HG03097 (cell line): ENCODE measurements at regions not wholly inside any gene's neighbourhood (a gene's known extent, or its start where the extent isn't known, plus 50 kb on each side); places are given as distances from the start of the nearest gene placed in this dataset.
"Not testable (repeated sequence)": the region's sequence is repeated elsewhere in the genome, so short reads cannot be mapped to it uniquely, and the experiment has no call there.

Source experiments
- ATAC-seq: cut with Tn5 transposase; IDR thresholded peaks from one replicate; pipeline ENCODE4 v1.9.1; 2021; ENCODE audit not compliant: unreplicated experiment, low FRiP score

DNA sequence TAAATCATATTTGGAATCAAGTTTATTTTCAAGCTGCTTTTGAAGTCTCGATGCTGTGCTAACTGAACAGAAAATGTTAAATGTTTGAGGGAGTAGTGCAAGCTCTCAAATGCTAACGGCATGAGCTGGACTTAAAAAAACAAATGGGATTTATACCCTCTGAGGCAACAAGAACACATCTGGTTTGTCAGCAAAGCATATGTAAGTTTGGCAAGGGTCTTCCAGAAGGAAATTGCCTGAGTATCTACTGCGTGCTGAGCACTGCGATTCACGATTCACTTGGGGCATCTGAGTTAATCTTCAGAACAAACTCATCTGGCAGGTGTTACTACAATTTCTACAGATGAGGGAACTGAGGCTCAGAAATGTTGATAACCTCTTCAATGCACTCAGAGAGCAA lies 98.4 kb upstream of the C9orf72 start:
- ATAC-seq: no peak

DNA sequence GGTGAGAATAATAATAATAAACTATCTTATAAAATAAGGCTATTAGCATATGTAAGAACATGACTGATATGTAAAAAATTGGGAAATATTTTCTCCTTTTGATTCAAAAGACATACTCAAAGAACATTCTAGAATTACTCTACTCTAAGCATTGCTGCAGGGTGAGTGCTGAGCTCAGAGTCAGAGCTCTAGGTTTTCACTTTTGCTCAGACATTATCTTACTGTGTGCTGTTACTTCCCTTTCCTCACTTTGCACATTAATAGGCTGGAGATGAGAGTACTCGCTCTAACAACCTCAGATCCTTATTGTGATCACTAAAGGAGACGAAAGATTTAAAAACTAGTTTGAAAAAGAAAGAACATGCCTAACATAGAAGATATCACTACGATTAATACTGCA lies 99.4 kb upstream of the C9orf72 start:
- ATAC-seq: no peak

DNA sequence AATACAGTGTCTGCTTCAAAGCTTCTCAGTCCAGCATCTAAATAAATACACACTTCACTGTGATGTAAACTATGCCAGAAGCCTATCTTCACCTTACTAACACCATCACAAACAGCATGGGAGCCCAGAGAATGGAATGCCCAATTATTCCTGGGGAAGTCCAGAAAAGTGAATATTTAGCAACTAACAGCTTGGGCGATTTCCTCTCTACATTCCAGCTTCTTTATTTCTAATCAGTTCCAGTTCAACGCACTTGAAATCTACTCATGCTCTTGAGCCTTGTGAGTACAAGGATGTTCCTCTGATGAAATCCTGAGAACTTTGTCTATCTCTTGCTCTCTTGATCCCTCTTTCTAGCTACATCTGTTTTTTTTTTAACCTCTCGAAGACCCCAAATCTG lies 100.4 kb upstream of the C9orf72 start:
- ATAC-seq: no peak

DNA sequence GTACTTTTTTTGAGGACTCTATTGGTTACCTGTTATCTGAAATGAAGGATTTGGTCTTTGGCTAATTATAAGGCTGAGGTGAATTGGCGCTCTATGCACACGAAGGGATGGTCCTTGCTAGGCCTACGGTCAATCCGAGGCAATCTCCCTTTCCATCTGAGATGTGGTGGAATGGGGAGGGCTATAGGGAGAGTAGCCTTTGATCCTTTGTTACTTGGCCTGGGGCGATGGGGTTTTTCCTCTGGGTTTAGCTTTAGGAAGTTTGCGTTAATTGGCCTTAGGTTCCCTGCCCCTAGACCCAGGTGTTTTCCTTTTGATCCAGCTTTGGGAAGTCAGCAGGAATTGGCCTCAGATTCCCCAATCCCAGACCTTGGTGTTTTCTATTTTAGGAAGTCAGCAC lies 102.1 kb upstream of the C9orf72 start:
- ATAC-seq: no peak

DNA sequence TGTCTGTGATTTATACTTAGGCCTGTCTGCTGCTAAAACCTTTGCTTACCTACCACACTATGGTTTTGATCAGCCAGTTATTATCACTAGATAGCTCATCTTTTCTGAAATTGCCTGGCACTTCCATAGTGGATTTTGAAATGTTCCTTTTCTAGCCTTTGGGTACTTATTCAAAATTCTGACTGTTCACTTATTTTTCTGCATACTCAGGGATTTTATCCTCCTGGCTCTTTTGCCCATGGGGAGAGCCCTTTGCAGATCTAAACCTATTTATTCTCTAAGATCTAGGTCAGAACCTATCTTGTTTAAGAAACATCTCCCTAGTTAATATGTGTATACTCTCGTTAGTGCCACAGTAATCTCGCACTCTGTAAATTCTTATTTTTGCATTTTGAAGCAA lies 103.5 kb upstream of the C9orf72 start:
- no peak for ATAC-seq

DNA sequence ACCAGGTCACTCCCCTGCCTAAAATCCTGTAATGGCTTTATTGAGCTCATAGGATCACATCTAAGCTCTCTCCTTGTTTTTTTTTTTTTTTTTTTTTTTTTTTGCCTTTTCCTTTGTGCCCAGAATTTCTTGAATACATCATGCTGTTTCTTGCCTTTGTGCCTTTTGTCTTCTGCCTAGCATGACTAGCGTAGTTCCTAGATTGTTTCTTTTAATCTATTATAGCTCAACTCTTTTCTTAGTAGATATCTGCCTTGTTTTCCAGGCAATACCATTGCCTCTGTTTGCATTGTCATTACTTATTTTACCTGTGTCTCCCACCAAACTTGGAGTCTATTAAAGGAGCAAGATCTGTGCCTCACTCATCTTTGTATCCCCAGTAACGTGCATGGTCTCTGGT lies 106.1 kb upstream of the C9orf72 start:
- ATAC-seq: no peak

DNA sequence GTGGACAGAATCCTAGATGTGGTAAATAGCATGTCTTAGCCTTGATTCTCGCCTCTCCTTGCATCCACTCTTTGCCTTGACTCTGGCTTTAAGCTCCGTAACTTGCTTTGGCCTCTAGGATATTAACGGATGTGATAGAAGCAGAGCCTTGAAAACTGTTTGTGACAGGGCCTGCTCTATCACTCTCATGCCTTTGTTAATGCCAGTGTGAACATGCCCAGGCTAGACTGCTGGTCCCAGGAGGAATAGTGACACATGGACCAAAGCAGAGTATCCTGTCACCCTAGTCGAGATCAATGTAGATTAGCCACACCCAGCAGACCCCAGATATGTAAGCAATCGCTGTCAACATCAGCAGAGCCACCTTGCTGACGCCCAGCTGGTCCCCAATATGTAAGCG lies 109.9 kb upstream of the C9orf72 start:
- ATAC-seq: no peak

DNA sequence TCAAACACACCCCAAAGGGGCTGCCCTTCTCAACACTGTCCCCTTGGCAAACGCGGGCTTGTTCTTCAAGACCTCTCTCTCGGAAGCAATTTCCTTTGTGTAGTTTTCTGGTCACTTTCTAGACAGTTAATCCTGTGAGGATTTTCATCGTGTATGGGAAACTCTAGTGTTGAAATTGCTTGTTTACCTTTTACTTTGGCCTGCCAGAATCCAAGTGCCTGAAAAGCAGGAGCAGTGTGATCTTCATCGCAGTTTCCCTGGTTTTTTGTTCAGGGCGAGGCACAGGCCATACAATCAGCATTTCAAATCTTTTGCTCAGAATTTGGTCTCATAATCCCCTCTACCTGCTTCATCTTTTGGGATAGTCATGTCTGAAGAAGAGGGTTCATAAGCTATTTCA lies 115.7 kb upstream of the C9orf72 start:
- ATAC-seq: no peak

DNA sequence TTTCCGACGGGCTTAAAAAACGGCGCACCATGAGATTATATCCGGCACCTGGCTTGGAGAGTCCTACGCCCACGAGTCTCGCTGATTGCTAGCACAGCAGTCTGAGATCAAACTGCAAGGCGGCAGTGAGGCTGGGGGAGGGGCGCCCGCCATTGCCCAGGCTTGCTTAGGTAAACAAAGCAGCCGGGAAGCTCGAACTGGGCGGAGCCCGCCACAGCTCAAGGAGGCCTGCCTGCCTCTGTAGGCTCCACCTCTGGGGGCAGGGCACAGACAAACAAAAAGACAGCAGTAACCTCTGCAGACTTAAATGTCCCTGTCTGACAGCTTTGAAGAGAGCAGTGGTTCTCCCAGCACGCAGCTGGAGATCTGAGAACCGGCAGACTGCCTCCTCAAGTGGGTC lies 117.5 kb upstream of the C9orf72 start:
- ATAC-seq: not testable (repeated sequence)

DNA sequence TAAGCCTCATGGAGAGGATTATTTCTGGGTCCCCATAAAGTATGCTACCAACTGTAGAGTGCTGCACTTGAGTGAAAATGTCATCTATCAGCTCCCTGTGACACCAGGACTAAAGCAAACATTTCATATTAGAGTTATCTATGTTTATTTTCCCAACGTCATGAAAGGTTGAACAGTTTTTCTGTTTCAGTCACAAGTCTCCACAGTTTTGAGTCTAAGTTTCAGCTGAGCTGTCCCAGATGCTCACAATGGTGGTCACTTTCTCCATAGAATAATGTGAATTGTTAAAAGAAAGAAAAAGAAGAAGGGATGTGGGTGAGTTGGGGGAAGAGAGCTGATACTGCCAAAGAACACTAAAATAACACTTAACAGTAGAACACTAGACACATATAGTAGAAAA lies 126.3 kb upstream of the C9orf72 start:
- ATAC-seq: no peak

DNA sequence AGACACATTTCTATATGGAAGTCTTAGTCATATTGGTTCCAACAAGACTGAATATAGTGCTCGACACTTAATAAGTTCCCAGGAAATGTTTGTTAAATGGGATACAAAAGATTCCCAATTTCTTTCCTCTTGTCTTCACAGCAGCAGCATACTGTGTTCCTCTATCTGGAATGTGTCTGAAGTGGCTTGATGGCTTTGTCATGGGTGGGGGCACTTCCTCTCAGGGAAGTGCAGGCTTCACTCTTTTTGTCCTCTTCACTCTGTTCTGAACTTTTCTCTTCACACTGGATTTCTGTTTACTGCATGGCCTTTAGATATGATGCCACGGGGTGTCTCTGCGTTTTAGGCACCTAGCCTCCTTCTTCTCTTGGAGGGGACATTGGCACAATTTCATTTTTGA lies 127.7 kb upstream of the C9orf72 start:
- ATAC-seq: no peak

DNA sequence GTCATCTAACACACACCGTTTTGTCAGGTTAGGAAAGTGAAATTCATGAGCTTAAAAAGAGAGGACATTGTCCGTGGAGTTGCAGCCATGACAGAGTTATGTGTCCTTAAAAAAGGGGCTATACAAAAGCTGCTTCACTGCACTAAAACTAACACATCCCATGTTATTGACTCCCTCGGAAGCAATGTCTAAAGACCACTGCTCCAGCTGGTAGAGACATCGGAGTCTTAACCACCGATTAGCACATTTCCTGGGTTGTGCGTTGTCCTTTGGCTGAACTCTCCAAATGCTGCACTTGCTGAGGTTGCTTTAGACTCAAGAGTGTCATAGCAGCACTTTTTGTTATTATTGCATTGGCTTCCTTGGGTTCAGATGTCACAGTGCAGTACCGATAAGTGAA lies 128.3 kb upstream of the C9orf72 start:
- ATAC-seq: no peak

DNA sequence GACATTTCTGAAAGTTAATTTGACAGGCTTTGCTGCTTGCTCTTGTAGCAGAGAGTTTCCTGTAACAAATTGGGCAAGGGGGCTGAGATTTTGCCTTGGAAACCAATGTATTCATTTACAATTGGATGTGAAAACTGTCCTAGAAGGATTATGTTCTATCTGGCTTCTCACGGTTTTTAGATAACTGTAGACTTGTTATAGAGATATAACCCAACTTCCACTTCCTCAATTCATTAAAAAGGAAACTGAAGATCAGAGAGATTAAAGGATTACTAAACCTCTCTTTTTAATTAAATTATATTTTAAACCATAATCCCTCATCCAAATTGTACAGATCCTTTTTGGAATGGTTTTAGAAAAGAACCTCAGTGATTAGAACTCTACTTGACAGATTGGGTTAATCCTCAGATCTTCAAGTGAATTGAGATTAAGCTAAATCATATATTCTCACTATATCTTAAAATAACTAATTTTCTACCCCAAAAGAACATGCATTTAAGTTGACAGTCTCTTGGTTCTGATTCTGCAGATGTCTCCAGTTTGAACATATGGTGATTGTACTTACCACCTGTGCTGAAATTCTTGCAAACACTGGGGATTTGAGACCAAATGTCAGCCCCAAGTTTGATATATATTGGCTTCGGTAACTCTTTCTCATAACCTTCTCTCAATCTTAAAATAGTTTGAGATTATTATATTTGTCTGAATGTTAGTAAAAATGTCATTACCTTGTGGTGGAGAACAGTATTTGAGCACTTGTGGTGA lies 130.1 kb upstream of the C9orf72 start:
- no peak for ATAC-seq

DNA sequence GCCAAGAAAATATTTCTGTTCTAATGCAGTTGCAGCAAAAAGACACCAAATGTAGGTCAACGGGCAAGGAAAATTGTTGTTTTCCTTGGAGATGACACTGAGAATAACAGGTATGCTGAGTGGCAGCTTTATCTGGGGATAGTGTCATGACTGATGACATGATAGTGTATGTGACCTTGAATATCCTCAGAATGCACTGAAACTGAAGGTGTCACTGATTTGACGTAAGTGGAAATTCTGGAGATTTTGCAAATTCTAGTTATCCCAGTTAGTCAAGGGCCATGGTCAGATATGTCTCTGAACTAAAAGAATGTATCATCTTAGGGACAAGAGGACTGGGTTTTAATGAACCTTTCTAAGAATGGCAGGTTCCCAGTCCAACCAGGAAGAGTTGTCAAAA lies 138.0 kb upstream of the C9orf72 start:
- no peak for ATAC-seq

DNA sequence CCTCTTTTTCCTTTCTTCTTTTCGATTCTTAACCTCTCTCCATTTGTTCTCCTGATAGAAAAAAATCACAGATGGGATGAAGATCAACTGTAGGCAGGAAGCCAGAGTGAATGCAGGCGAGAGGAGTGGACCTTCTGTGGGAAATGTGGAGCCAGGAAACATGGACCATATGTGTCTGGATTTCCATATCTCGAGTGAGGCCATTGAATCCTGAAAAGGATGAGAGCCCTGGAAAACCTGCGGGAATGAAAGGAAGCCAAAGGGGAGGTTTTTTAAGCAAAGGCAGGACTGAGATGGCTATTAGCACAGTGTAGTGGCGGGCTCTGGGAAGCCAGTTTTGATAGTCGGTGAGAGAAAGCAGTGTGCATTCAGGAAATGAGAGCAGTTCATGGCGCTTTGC lies 139.5 kb upstream of the C9orf72 start:
- no peak for ATAC-seq

DNA sequence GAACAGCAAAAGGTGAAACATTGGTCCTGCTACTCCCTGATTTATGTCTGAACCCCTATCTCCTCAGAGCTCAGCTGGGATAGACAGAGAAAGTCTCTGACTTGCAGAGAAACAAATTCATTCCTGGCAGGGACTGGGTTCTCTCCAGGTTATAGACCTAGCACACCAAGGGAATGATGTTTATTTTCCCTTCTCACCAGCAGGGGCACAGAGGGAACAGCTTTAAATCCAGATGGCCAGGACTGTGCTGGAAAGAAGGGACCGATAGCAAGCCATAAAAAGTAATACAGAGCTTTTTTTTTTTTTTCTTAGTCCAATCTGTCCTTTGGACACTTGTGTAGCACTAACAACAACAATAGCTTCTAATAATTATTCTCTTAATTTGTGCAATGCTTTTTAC lies 141.1 kb upstream of the C9orf72 start:
- ATAC-seq: no peak

DNA sequence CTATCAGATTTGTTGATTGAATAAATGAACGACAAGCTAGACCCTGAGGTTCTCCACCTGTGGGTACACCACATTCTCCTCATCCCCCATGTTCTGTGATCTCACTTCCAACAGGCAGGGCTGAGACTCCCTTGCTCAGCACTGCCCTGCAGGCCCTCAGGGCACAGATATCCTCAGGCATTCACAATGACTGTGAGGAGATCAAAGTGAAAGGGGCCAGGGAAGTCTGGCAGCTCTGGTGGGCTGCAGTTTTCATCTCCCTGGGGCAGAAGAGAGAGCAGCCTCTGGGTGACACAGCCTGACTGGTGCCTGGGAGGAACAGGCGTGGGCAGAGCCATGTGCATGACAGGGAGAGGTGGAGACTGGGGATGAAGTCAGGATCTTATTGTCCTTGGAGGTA lies 142.4 kb upstream of the C9orf72 start:
- ATAC-seq: no peak

DNA sequence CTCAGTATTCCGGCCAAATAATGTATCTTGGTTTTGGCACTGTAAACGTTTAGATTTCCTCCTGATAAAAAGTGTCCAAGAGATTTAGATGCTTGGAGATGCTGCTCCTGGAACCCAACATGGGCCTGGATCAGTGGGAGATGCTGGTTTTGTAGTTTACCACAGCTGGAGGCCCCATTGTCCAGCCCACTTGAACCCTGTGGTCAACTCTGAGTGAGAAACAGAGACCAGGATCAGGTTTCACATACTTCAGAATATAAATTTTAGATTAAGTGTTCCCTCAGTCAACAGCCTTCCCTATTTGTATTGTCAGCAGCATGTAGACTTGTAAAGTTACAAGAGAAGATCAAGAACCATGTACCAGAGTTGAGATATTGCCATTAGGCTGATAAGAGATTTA lies 144.7 kb upstream of the C9orf72 start:
- no peak for ATAC-seq

DNA sequence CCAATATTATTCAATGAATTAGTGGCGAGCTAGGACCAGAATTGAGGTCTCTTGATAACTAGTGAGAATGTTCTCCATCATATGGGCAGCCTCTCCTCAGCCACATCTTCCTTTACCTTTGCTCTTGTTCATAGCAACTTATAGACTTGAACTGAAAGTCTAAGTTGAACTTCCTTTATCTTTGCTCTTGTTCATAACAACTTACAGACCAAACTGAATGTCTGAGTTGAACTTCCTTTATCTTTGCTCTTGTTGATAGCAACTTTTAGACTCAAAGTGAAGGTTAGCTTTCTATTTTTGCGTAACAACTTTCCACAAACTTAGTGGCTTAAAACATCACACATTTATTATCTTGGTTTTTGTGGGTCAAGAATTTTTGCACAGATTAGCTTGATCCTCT lies 146.4 kb upstream of the C9orf72 start:
- no peak for ATAC-seq

DNA sequence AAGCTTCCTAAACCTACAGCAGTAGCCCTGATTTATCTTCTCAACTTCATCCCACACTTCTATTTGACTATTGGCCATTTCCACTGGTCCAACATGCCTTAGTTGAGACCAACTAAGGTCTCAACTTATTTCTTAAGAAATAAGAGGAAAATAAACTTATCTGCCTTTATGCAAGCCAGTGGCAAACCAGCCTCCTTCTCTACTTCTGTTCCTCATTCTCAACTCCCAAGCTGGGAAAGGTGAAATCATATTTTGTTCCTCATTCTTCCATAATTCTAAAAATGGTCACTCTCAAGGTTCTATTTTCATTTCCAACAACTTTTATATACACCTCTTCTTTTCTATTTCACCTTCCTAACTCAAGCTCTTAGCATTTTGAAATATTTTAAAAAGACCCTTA lies 149.6 kb upstream of the C9orf72 start:
- ATAC-seq: no peak

DNA sequence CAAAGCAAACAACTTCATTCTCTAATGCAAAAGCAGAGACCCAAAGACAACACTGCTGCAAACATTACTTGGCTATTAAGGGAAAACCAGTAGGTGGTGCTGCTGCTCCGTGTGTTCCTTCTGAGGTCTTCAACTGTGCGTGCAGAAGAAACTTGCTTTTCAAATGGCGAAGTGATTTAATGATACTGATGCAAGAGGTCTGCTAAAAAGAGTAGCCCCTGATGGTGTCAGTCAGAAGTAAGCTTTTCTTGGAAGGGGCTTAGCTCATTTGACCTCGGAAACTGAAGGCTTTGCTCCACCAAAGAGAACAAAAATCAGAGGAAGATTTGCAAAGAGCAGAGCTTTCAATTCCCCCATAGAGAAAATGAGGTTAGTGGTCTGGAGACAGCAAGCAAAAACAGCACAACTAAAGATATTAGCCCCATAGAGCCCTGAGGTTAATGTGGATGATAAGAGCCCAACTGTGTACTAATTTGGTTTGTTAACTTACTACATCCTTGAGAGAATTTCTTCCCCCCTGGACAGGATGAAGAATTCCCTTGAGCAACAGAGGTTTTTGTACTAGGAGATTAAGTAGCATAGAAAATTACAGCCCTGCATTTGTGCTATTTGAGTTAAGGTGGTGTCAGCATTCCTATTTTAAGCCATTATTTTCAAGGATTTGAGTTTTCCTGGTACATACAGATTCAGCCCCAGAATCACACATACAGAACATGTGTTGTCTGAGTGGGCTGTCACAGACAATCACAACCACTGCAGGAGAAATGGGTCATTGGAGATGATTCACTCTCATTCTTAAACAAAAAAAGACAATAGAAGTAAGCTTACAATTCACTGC lies 153.2 kb upstream of the C9orf72 start:
- ATAC-seq: no peak

DNA sequence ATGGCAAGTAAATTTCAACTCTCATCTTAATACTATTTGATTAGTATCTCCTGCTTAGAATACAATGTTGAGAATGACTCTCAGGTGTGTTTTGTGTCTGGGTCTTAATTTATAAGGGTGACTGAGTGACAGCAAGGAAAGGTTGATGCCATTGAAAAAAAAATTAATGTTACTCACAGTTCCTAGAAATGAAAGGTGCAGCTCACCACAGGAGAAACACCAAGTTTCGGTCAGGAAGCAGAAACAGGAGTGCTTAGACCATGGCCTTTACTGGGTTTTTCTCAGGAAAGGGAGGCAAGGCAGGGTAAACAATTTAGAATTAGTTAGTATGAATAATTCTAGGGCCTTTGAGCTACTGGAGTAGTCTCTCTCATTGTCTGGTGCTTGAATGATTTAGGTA lies 159.2 kb upstream of the C9orf72 start:
- ATAC-seq: no peak
